ES-I3 (cell line): ENCODE measurements at regions not wholly inside any gene's neighbourhood (a gene's known extent, or its start where the extent isn't known, plus 50 kb on each side); places are given as distances from the start of the nearest gene placed in this dataset.

ENCODE experiments used
- H3K36me3 ChIP-seq: 2 replicates; pipeline ENCODE4 v1.6.1; 2013; ENCODE audit warnings: mild to moderate bottlenecking, low read length, control low read depth, moderate library complexity; ENCODE audit not compliant: insufficient read depth
- H3K4me1 ChIP-seq: 2 replicates; pipeline ENCODE4 v1.6.1; 2013; ENCODE audit warnings: mild to moderate bottlenecking, control low read depth, low read length; ENCODE audit not compliant: insufficient read depth
- H3K9ac ChIP-seq: 2 replicates; pipeline ENCODE4 v1.6.1; 2013; ENCODE audit warnings: low read depth, mild to moderate bottlenecking, low read length, moderate library complexity
- H3K9me3 ChIP-seq: 2 replicates; pipeline ENCODE4 v1.6.1; 2013; ENCODE audit warnings: mild to moderate bottlenecking, low read length, moderate library complexity; ENCODE audit not compliant: control insufficient read depth, insufficient read depth

DNA sequence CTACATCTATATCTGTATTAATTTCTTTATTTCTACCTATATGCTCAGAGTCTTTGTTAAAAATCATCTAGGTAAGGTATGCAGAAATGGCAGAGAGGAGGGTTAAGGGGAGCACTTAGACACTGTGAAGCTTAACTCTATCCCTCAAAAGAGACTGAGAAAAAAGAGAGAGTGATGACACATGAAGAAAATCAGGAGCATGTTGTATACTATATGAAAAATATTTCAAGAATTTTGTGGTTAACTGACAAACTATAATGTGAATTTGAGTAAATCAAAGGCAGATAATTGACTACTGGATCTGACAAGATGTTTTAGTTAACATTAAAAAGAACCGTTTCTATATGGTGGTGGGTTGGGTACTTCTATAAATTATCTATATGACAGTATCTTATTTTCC is 1814.2 kb upstream of the SEL1L start:
- H3K9me3 ChIP-seq: no peaks in the 10 kb centered on the region
- H3K36me3 ChIP-seq: no peaks in the 10 kb centered on the region
- no peaks in the 10 kb centered on the region for H3K4me1 ChIP-seq
- no peak overlapping the region for H3K9ac ChIP-seq

DNA sequence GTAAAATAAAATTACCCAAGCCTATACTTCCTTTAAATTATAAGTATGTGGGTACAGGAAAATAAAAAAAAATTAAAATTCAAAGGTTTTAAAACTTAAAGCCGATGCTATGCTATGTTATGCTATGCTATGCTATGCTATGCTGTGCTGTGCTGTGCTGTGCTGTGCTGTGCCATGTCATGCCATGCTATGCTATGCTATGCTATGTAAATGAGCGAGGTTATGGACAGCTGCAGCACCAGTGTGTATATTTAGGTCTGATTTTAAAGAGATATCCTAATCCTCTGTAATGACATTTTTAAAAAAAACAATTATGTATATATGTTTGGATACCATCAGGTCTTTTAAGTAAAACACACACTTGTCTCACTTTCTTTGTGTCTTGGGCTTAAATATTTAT is 1822.0 kb upstream of the SEL1L start:
- Histone ChIP-seq H3K4me1 (no peaks in the 10 kb centered on the region), H3K36me3 (no peaks in the 10 kb centered on the region), H3K9ac (no peak overlapping the region), H3K9me3 (no peaks in the 10 kb centered on the region)

DNA sequence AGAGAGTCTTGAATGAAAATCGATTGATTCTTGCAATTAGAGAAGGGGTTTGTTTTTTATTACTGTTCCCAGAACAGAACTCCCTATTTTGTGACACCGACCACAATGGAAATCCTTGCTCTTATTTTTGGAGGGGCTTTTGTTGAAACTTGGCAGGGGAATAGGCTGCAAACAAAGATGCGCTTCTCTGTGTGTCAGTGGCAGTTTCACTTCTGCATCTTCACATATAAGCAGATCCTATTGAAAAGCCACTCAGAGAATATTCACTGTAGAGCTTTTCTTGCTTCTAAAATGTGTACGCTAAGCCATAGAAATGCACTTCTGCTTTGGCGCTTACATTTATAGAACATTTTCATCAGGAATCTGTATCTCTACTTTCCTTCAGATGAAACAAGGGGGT is 1822.4 kb upstream of the SEL1L start:
- H3K4me1 ChIP-seq: no peaks in the 10 kb centered on the region
- no peaks in the 10 kb centered on the region for H3K9me3 ChIP-seq
- no peaks in the 10 kb centered on the region for H3K36me3 ChIP-seq
- H3K9ac ChIP-seq: no peak overlapping the region

DNA sequence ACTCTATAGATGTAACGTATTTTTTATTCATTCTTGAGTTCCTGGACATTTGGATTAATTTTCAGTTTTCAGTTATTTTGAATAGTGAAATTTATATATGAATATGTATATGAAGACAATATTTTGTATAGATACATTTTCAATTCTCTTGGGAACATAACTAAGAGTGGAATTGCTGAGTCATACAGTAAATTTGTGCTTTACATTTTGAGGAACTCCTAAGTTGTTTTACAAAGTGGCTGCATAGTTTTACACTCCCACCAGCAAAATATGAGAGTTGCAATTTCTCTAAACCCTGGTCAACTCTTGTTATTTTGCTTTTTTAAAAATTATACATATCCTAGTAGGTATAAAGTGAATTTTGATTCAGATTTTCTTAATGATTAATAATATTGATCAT is 1838.6 kb upstream of the SEL1L start:
- Histone ChIP-seq H3K36me3 (no peaks in the 10 kb centered on the region), H3K9ac (no peak overlapping the region), H3K4me1 (no peaks in the 10 kb centered on the region), H3K9me3 (no peaks in the 10 kb centered on the region; the same call in 1 of the 2 replicates)

DNA sequence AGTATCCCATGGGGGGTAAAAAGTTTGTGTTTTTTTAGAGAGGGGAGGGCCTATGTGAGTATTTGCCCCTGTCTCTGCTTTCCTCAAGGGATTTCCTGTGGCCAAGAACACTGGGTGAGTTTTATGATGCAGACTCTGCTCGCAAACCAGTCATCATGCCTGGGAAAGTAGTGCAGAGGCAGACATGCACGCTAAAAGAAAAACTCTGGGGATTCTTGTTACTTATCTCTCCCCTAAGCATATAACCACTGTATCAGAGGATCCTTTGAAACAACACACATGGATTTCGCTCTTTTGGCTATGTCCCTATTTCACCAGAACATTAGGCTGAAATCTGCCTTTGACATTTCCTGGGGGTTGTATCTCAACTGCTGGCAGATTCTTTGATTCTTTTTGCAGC is 1845.8 kb upstream of the SEL1L start:
- Histone ChIP-seq H3K9ac (no peak overlapping the region), H3K9me3 (no peaks in the 10 kb centered on the region), H3K36me3 (no peaks in the 10 kb centered on the region), H3K4me1 (no peaks in the 10 kb centered on the region)

- no peaks in the 10 kb centered on the region for H3K4me1 ChIP-seq
- H3K36me3 ChIP-seq: no peaks in the 10 kb centered on the region
- no peak overlapping the region for H3K9ac ChIP-seq
- H3K9me3 ChIP-seq: no peaks in the 10 kb centered on the region
These were observed 1850.6 kb upstream of the SEL1L start for GRCh38 chr14:83384253-83384652.

DNA sequence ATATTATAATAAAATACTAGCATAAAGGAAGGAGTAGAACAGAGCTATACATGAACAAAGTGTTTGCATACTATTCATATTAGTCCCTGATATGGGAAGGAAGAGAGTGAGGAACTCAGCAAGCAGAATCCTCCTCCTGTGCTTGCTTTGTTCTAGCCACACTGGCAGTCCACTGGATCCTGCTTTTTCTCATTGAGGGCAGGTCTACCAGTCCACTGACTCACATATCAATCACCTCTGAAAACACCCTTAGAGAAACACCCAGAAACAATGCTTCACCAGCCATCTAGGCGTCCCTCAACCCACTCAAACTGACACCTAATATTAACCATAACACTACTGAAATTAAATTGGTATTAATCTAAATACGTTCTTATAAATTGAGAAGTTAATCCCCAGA is 1861.7 kb upstream of the SEL1L start:
- no peak overlapping the region for H3K9ac ChIP-seq
- no peaks in the 10 kb centered on the region for H3K9me3 ChIP-seq
- H3K36me3 ChIP-seq: no peaks in the 10 kb centered on the region
- no peaks in the 10 kb centered on the region for H3K4me1 ChIP-seq

DNA sequence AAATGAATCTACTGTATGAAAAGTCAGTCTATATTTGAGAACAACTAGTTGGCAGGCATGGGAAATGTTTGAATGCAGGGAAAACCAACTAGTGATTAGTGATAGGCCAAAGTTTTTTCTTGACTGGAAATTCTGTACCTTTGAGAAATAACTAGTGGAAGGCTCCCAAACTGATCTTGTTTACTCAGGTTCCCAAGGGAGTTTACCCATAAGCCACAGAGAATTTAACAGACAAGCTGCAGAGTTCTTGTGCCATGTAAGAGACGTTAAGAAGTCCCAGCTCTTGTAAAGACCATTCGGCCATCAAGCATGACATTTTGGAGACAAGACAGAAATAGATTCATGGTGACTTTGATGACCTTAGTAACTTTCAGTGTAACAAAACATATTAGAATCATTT is 1882.8 kb upstream of the SEL1L start:
- Histone ChIP-seq H3K9ac (no peak overlapping the region), H3K4me1 (no peaks in the 10 kb centered on the region), H3K9me3 (no peaks in the 10 kb centered on the region), H3K36me3 (no peaks in the 10 kb centered on the region)

- H3K9ac ChIP-seq: no peak overlapping the region
- H3K9me3 ChIP-seq: no peaks in the 10 kb centered on the region
- no peaks in the 10 kb centered on the region for H3K36me3 ChIP-seq
- no peaks in the 10 kb centered on the region for H3K4me1 ChIP-seq
These were observed 1885.8 kb upstream of the SEL1L start for GRCh38 chr14:83419420-83419819.

GRCh38 chr14:83421711-83422110 is 1888.1 kb upstream of the SEL1L start:
- no peaks in the 10 kb centered on the region for H3K9me3 ChIP-seq
- no peaks in the 10 kb centered on the region for H3K36me3 ChIP-seq
- no peak overlapping the region for H3K9ac ChIP-seq
- no peaks in the 10 kb centered on the region for H3K4me1 ChIP-seq

GRCh38 chr14:83425138-83425537 is 1891.5 kb upstream of the SEL1L start:
- H3K9me3 ChIP-seq: no peaks in the 10 kb centered on the region
- no peaks in the 10 kb centered on the region for H3K36me3 ChIP-seq
- no peaks in the 10 kb centered on the region for H3K4me1 ChIP-seq
- H3K9ac ChIP-seq: no peak overlapping the region

DNA sequence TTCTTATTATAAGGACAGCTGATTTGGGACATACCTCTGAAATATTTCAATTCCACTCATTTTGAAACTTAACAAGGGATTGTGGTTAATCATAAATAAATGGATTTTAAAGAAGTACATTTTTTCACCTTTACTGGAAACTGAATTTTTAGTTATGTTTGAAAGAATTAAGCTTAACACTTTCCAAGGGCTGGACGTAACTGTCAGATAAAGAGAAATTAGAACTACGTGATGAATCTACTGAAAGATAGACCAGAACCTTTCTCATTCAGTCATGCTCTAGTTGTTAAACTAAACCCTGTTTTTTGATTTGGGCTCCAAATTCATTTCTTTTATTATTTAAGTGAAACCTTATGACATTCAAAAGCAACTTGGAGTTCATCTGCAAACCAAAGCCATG is 1892.1 kb upstream of the SEL1L start:
- Histone ChIP-seq H3K4me1 (no peaks in the 10 kb centered on the region), H3K36me3 (no peaks in the 10 kb centered on the region), H3K9ac (no peak overlapping the region), H3K9me3 (no peaks in the 10 kb centered on the region)

DNA sequence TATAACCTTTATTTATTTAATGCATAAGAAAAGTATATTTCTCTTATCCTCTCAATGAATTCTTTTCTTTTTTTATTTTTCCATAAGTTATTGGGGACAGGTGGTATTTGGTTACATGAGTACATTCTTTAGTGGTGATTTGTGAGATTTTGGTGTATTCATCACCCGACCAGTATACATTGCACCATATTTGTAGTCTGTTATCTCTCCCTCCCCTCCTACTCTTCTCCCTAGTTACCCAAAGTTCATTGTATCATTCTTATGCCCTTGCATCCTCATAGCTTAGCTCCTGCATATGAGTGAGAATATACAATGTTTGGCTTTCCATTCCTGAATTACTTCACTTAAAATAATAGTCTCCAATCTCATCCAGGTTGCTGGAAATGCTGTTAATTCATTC is 1900.0 kb upstream of the SEL1L start:
- no peaks in the 10 kb centered on the region for H3K9me3 ChIP-seq
- no peak overlapping the region for H3K9ac ChIP-seq
- H3K36me3 ChIP-seq: no peaks in the 10 kb centered on the region
- no peaks in the 10 kb centered on the region for H3K4me1 ChIP-seq

DNA sequence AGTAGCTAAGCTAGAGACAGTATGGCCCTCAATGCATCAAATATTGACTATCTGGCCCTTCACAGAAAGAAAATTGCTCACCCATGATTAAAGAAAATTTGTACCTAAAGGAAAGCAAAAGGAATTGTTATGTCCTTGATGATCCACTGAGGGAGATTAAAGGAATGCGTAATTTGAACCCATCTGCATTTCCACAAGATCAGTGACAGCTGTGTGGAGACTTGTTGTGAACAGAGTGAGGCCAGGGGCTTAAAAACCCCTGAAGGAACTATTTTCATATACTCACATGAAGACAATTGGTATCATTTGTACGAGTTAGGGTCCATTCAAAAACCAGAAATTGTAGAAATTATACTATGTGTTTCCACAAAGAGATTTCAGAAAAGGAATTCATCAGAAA is 1908.1 kb upstream of the SEL1L start:
- Histone ChIP-seq H3K36me3 (no peaks in the 10 kb centered on the region), H3K9ac (no peak overlapping the region), H3K9me3 (no peaks in the 10 kb centered on the region), H3K4me1 (no peaks in the 10 kb centered on the region)

DNA sequence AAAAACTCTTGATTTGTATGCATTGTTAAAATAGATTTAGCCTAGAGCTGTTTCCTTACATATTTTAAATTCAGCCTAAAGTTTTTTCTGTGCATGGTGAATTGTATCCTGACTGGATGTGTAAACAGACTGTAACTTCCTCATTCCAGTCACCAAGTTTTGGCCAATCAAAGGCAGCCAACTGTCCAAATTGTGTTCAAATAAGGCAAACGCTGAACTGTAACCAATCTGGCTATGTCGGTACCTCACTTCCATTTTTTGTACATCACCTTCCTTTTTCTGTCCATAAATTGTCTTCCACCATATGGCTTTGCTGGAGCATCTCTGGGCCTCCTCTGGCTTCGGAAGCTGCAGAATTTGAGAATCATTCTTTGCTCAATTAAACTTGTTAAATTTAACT is 1921.9 kb upstream of the SEL1L start:
- Histone ChIP-seq H3K9ac (no peak overlapping the region), H3K4me1 (no peaks in the 10 kb centered on the region), H3K9me3 (peaks cover 13% of the 10 kb centered on the region), H3K36me3 (no peaks in the 10 kb centered on the region)

GRCh38 chr14:83461521-83461920 is 1927.9 kb upstream of the SEL1L start:
- no peaks in the 10 kb centered on the region for H3K4me1 ChIP-seq
- H3K9ac ChIP-seq: no peak overlapping the region
- no peaks in the 10 kb centered on the region for H3K36me3 ChIP-seq
- H3K9me3 ChIP-seq: no peaks in the 10 kb centered on the region
